Right lobe of liver (tissue), 6 donors: ENCODE measurements at regions not wholly inside any gene's neighbourhood (a gene's known extent, or its start where the extent isn't known, plus 50 kb on each side); places are given as distances from the start of the nearest gene placed in this dataset.

Experiments used
- ATAC-seq, 4 donors: fragments of 200-7000 bp; cut with Tn5 transposase; one replicate each; pipeline ENCODE4 v1.9.1; 2020; ENCODE audit warnings: mild to moderate bottlenecking in 4 of 4, moderate library complexity in 4 of 4
- DNase-seq, 3 donors: peaks; one replicate each; pipeline ENCODE4 v3.0.0-alpha.2; 2020
- H3K27ac ChIP-seq, 3 donors: fragments of 200-600 bp; one replicate each; pipeline ENCODE4 v1.8.0; 2022
- H3K27me3 ChIP-seq, 2 donors: fragments of 200-600 bp; one replicate each; pipeline ENCODE4 v1.8.0; 2022
- H3K36me3 ChIP-seq, 4 donors: fragments of 200-600 bp; sonication (generic) in 1 of 4; one replicate each; pipeline versions ENCODE4 v1.5.1 to v1.8.0; 2017 to 2022; ENCODE audit warnings: control low read depth in 1 of 4
- H3K4me1 ChIP-seq, 4 donors: fragments of 200-600 bp; sonication (generic) in 1 of 4; one replicate each; pipeline versions ENCODE4 v1.5.1 to v1.8.0; 2017 to 2022; ENCODE audit warnings: control low read depth in 1 of 4
- H3K4me3 ChIP-seq, 3 donors: fragments of 200-600 bp; one replicate each; pipeline ENCODE4 v1.8.0; 2022
- H3K9me3 ChIP-seq, 4 donors: fragments of 200-600 bp; sonication (generic) in 1 of 4; one replicate each; pipeline versions ENCODE4 v1.5.1 to v1.8.0; 2017 to 2022; ENCODE audit warnings: control low read depth in 1 of 4
- POLR2A ChIP-seq: fragments of 450-650 bp; IDR thresholded peaks from one replicate; pipeline ENCODE4 v1.6.1; 2017; ENCODE audit warnings: antibody characterized with exemption, mild to moderate bottlenecking
- WGBS: methylation state at CpG from one replicate; pipeline ENCODE4 v1.1.6; 2018; ENCODE audit warnings: low coverage, low lambda C conversion rate; ENCODE audit not compliant: insufficient coverage; ENCODE audit errors: missing lambda C conversion rate; 5-methylcytosine and 5-hydroxymethylcytosine counted together
- intact Hi-C, 2 donors: fragments of 100-400 bp; cut with DNase I; formaldehyde crosslinking; loops; one replicate each; pipeline versions ENCODE4 v1.11.2 to v1.14.1; 2022
- TF ChIP-seq, protein P1 (sequence below), 4 donors: fragments of 200-600 bp in 3 of 4; fragments of 450-650 bp in 1 of 4; IDR thresholded peaks; one replicate each; pipeline versions ENCODE4 v1.5.1 to v1.8.0; 2016 to 2022; ENCODE audit warnings: antibody characterized with exemption in 4 of 4, mild to moderate bottlenecking in 2 of 4
- donor health status: DM: no; HTN: yes; CAD: no.
- donor health status: DM: no; HTN: no; CAD: no.
- donor health status: DM: no; HTN: no; CAD: no.
- donor health status: DM: no; HTN: yes; CAD: no.
- donor health status: DM: no; HTN: yes; CAD: no.

DNA sequence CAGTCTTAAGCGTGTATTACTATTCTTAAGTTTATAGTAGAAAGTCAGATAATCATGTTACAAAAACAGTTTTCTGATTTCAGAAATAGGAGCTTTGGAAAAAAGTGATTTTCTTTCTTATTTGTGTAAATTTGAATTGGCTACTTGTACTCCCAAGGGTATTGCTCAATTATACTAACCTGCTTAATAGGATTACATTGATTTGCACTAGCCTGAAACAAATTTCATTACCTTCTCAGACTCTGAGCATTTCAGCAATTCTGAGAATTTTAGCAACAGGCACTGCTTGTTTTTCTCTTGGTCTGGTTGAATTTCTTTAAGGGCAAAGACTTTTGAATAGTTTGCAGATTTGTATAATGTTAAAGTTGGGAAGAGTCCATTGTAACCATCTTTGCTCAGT is 87.2 kb upstream of the NXPH2 start:
- WGBS: 92% methylated on average over 1 of the region's 1 CpG

DNA sequence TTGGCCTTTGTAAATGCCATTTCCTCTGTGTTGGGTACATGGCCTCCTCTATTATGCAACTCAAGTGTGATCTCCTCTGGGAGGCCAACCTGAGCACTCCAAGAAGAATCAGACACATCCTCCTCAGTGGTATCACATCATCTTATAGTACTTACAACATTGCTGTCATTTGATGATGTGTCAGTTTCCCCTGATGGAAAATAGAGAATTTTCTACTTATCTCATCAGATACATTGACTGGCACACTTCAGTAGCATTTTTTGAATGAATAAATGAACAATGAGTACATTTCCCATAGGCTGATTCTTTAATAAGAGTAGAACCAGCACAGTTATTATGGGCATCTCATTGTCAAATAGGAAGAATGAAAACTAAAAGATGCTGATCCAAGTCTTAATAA is 86.6 kb upstream of the NXPH2 start:
- Histone ChIP-seq H3K4me3 (no peak overlapping the region), H3K36me3 (no peaks in the 10 kb centered on the region), H3K4me1 (no peaks in the 10 kb centered on the region), H3K9me3 (no peaks in the 10 kb centered on the region), H3K27ac (no peak overlapping the region), H3K27me3 (no peaks in the 10 kb centered on the region)
- intact Hi-C loops: no loop called here
- TF ChIP-seq POLR2A: no peak
- TF ChIP-seq, protein P1, sequence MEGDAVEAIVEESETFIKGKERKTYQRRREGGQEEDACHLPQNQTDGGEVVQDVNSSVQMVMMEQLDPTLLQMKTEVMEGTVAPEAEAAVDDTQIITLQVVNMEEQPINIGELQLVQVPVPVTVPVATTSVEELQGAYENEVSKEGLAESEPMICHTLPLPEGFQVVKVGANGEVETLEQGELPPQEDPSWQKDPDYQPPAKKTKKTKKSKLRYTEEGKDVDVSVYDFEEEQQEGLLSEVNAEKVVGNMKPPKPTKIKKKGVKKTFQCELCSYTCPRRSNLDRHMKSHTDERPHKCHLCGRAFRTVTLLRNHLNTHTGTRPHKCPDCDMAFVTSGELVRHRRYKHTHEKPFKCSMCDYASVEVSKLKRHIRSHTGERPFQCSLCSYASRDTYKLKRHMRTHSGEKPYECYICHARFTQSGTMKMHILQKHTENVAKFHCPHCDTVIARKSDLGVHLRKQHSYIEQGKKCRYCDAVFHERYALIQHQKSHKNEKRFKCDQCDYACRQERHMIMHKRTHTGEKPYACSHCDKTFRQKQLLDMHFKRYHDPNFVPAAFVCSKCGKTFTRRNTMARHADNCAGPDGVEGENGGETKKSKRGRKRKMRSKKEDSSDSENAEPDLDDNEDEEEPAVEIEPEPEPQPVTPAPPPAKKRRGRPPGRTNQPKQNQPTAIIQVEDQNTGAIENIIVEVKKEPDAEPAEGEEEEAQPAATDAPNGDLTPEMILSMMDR (IDR thresholded peaks at IDR 0.05): no peak
- no peak for DNase-seq
- ATAC-seq: no peak

More for the DNA sequence above, 87.2 kb upstream of the NXPH2 start:
- H3K27ac ChIP-seq: no peak overlapping the region
- no peak for TF ChIP-seq POLR2A
- TF ChIP-seq, protein P1 (IDR thresholded peaks at IDR 0.05): no peak
- intact Hi-C loops: no loop called here
- H3K4me1 ChIP-seq: no peaks in the 10 kb centered on the region
- ATAC-seq: no peak
- H3K36me3 ChIP-seq: no peaks in the 10 kb centered on the region
- H3K9me3 ChIP-seq: no peaks in the 10 kb centered on the region
- no peaks in the 10 kb centered on the region for H3K27me3 ChIP-seq
- DNase-seq: no peak
- H3K4me3 ChIP-seq: no peak overlapping the region

DNA sequence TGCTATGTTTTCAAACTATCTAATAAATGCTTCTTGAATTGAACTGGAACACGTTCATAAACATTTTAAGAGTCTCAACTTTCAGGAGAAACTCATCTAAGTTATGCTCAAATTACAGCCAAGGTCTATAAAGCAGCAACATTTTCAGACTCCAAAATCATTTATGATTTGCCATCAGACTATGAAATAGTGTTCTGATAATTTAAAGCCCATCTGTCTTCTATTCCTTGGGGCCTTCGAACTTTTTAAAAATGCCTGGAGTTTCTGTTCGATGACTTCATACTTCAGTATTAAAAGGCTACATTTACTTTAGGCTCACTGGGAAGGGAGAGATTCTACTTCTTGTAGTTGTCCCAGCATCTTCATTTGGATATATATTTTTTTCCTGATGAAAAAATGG is 73.6 kb upstream of the NXPH2 start:
- TF ChIP-seq, protein P1 (IDR thresholded peaks at IDR 0.05): no peak
- TF ChIP-seq POLR2A: no peak
- DNase-seq: no peak
- Histone ChIP-seq H3K9me3 (no peaks in the 10 kb centered on the region), H3K4me3 (no peak overlapping the region), H3K27me3 (no peaks in the 10 kb centered on the region), H3K27ac (no peak overlapping the region), H3K4me1 (no peaks in the 10 kb centered on the region), H3K36me3 (no peaks in the 10 kb centered on the region)
- 51% methylated on average over 3 of the region's 3 CpGs for WGBS
- ATAC-seq: no peak
- intact Hi-C loops: no loop called here

DNA sequence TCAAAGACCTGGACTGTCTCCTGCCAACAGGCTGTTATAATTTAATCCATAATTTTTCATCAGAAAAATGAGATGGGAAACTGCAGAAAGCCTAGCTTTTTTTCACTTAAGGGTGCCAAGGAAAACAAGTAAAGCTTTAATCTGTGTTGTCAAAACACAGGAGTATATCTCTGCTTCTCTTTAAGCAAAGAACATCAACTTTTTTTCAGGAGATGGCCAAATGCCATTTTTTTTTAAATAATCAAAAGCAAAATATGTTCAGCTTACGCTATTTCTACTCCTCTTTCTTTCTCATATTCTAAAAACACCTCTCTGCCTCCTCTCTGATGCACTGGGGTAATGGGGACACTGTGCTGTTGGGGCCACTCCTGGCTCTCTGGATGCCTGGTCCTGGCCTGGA is 73.1 kb upstream of the NXPH2 start:
- DNase-seq (no peak), ATAC-seq (no peak)
- Histone ChIP-seq H3K4me3 (no peak overlapping the region), H3K4me1 (no peaks in the 10 kb centered on the region), H3K27ac (no peak overlapping the region), H3K36me3 (no peaks in the 10 kb centered on the region), H3K27me3 (no peaks in the 10 kb centered on the region), H3K9me3 (no peaks in the 10 kb centered on the region)
- WGBS: 24% methylated on average over 1 of the region's 1 CpG
- intact Hi-C loops: no loop called here
- TF ChIP-seq, protein P1 (IDR thresholded peaks at IDR 0.05): no peak
- TF ChIP-seq POLR2A: no peak

DNA sequence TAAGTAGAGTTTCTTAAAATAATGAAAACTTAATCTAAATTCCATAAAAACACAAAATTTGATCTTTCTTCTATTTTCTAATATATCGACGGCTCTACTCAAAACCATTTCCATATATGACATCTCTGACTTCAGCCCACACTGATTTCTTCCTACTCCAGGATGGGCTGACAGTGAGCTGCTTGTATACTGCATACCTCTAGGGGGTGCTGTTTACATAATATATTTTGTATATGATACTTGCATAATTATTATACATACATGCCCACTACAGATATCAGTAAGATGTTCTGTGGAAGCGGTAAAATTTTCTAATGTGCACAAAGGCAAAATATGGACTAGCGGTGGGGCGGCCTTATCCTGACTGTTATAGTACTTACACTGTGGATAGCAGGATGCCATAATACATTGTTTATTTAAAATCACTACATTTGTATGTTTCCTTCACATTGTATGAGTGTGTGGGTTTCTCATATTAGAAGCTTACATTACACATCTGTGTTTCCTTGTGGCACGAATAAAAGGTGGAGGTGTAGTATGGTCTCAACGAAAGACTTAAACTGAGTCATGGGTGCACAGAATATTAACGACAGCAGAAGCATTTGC is 66.1 kb upstream of the NXPH2 start:
- Histone ChIP-seq H3K27ac (no peak overlapping the region), H3K4me3 (no peak overlapping the region), H3K27me3 (no peaks in the 10 kb centered on the region), H3K4me1 (no peaks in the 10 kb centered on the region), H3K36me3 (no peaks in the 10 kb centered on the region), H3K9me3 (no peaks in the 10 kb centered on the region)
- intact Hi-C loops: no loop called here
- DNase-seq: no peak
- peak in 3 of 4 donors; percentile 37 to 60 (median 52) for ATAC-seq
- TF ChIP-seq, protein P1 (IDR thresholded peaks at IDR 0.05): peak; percentile 41 to 63 (median 52)
- no peak for TF ChIP-seq POLR2A
- WGBS: 56% methylated on average over 8 of the region's 8 CpGs
